ENCODE measurements at regions not wholly inside any gene's neighbourhood (a gene's known extent, or its start where the extent isn't known, plus 50 kb on each side); places are given as distances from the start of the nearest gene placed in this dataset.

DNA sequence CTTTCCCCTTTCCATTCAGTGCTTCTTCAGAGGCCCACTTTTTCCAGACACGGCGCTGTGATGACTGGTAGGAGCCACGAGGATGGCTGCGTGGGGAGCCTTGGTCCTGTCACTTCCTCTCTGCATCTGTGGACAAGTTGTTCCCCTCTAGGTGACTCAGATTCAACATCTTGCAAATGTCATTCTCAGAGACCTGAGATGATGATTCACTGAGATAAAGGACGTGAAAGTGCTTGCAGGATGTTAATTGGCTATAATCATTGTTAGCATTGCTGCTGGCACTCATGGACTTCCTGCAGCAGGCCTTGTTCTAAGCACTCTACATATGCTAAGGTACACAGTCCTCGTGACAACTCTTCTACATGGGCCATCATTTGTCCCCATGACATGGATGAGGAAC, 489.8 kb upstream of the ZMIZ1 start:
- DNase-seq (ENCODE audit: low spot score): no peak
- H3K27ac Mint-ChIP-seq (ENCODE audit: unreplicated experiment): no peak overlapping the region
- no peak overlapping the region for H3K4me3 Mint-ChIP-seq (ENCODE audit: unreplicated experiment)
- TF ChIP-seq, protein P1, sequence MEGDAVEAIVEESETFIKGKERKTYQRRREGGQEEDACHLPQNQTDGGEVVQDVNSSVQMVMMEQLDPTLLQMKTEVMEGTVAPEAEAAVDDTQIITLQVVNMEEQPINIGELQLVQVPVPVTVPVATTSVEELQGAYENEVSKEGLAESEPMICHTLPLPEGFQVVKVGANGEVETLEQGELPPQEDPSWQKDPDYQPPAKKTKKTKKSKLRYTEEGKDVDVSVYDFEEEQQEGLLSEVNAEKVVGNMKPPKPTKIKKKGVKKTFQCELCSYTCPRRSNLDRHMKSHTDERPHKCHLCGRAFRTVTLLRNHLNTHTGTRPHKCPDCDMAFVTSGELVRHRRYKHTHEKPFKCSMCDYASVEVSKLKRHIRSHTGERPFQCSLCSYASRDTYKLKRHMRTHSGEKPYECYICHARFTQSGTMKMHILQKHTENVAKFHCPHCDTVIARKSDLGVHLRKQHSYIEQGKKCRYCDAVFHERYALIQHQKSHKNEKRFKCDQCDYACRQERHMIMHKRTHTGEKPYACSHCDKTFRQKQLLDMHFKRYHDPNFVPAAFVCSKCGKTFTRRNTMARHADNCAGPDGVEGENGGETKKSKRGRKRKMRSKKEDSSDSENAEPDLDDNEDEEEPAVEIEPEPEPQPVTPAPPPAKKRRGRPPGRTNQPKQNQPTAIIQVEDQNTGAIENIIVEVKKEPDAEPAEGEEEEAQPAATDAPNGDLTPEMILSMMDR (IDR thresholded peaks at IDR 0.05; ENCODE audit: unreplicated experiment): no peak
- H3K36me3 Mint-ChIP-seq (ENCODE audit: low read depth, unreplicated experiment): no peaks in the 10 kb centered on the region
- H3K9me3 Mint-ChIP-seq (ENCODE audit: unreplicated experiment): no peaks in the 10 kb centered on the region
- no peaks in the 10 kb centered on the region for H3K4me1 Mint-ChIP-seq (ENCODE audit: unreplicated experiment)
- peaks cover 3% of the 10 kb centered on the region for H3K27me3 Mint-ChIP-seq (ENCODE audit: unreplicated experiment)

DNA sequence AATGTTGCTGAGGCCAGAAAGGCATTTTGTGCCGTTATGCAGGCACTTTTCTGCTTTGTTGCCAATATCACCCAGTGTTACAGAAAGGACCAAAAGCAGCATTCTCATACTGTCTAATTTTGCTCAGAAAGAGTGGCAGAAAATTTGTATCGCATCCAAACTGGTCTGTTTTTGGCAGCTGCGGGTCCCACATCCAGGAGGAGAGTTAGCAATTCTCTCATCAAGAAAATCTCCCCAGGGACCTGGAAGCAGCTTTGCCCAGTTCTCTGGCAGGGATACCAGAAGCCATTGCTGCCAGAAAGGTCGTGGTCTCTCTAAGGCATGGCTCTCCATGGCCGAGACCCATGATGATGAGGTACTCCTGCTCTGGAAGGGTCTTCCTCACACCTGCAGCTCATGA, 489.2 kb upstream of the ZMIZ1 start:
- Mint-ChIP-seq H3K36me3 (ENCODE audit: low read depth, unreplicated experiment) (no peaks in the 10 kb centered on the region), H3K27ac (ENCODE audit: unreplicated experiment) (no peak overlapping the region), H3K9me3 (ENCODE audit: unreplicated experiment) (no peaks in the 10 kb centered on the region), H3K4me3 (ENCODE audit: unreplicated experiment) (no peak overlapping the region), H3K4me1 (ENCODE audit: unreplicated experiment) (no peaks in the 10 kb centered on the region), H3K27me3 (ENCODE audit: unreplicated experiment) (peaks cover 3% of the 10 kb centered on the region)
- TF ChIP-seq, protein P1 (IDR thresholded peaks at IDR 0.05; ENCODE audit: unreplicated experiment): no peak
- DNase-seq (ENCODE audit: low spot score): no peak

DNA sequence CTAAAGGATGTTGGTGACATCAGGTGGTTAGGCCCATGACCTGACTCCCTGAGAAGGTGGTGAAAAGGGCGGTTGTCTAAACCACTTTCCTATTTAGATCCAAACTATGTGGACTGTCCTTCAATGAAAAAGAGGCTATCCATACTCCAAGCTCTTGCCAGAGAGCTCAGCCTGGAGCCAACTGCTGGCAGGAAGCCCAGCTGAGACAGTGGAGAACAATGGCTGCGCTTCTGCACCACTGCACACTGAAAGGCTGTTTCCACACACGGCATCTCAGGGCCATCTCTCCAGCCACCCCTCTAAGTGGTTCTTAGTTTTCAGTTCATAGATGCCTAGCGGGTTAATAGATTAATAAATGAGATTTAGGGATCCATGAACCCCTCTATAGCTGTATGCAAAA, 488.8 kb upstream of the ZMIZ1 start:
- DNase-seq (ENCODE audit: low spot score): no peak
- no peak overlapping the region for H3K27ac Mint-ChIP-seq (ENCODE audit: unreplicated experiment)
- TF ChIP-seq, protein P1 (IDR thresholded peaks at IDR 0.05; ENCODE audit: unreplicated experiment): no peak
- no peaks in the 10 kb centered on the region for H3K4me1 Mint-ChIP-seq (ENCODE audit: unreplicated experiment)
- peaks cover 1% of the 10 kb centered on the region for H3K27me3 Mint-ChIP-seq (ENCODE audit: unreplicated experiment)
- no peaks in the 10 kb centered on the region for H3K36me3 Mint-ChIP-seq (ENCODE audit: low read depth, unreplicated experiment)
- H3K4me3 Mint-ChIP-seq (ENCODE audit: unreplicated experiment): no peak overlapping the region
- H3K9me3 Mint-ChIP-seq (ENCODE audit: unreplicated experiment): no peaks in the 10 kb centered on the region

DNA sequence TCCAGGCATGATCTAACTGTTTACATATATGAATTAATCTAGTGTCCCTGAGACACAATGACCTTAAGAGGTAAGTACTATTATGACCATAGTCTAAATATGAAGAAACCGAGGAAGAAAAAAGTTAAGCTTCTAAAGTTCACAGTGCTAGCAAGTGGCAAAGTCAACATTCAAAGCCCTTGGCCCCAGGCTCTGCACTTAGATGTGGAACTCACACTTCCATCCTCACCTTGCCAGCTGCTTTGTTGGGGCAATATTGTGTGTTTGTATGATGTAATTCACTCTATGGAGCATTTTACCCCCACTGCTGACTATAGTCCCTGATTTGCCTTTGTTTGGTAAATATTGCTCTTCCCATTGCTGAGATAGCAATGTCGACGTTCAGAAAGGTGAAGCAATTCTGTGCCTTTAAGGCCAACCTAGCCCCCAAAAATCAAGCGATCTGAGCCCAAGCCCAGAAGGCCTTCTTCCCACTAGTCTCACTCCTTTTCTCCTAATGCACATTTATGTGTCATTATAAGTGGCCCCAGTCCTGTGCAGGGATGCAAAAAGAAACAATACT, 487.6 kb upstream of the ZMIZ1 start:
- H3K27me3 Mint-ChIP-seq (ENCODE audit: unreplicated experiment): no peaks in the 10 kb centered on the region
- no peaks in the 10 kb centered on the region for H3K9me3 Mint-ChIP-seq (ENCODE audit: unreplicated experiment)
- no peaks in the 10 kb centered on the region for H3K36me3 Mint-ChIP-seq (ENCODE audit: low read depth, unreplicated experiment)
- no peaks in the 10 kb centered on the region for H3K4me1 Mint-ChIP-seq (ENCODE audit: unreplicated experiment)
- no peak overlapping the region for H3K27ac Mint-ChIP-seq (ENCODE audit: unreplicated experiment)
- DNase-seq (ENCODE audit: low spot score): no peak
- TF ChIP-seq, protein P1 (IDR thresholded peaks at IDR 0.05; ENCODE audit: unreplicated experiment): no peak
- no peak overlapping the region for H3K4me3 Mint-ChIP-seq (ENCODE audit: unreplicated experiment)

DNA sequence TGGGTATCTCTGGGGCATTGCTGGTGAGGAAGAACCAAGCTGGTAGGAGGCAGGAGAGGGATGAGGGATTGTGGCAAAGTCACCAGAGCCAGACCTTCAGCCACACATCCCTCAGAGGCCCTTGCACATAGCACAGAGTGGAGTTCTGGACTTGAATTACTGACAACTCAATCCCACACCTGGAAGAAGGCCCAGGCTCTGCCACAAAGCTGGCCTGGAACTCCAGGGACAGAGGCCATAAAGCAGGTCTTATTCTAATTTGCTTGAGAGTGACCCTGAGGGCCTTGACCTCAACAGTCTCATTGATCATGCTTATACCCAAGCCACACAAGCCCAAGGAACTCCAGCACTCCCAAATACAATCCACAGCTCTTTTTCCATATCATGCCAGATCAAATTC, 486.2 kb upstream of the ZMIZ1 start:
- Mint-ChIP-seq H3K4me1 (ENCODE audit: unreplicated experiment) (no peaks in the 10 kb centered on the region), H3K36me3 (ENCODE audit: low read depth, unreplicated experiment) (no peaks in the 10 kb centered on the region), H3K27me3 (ENCODE audit: unreplicated experiment) (no peaks in the 10 kb centered on the region), H3K4me3 (ENCODE audit: unreplicated experiment) (no peak overlapping the region), H3K27ac (ENCODE audit: unreplicated experiment) (no peak overlapping the region), H3K9me3 (ENCODE audit: unreplicated experiment) (no peaks in the 10 kb centered on the region)
- DNase-seq (ENCODE audit: low spot score): no peak
- TF ChIP-seq, protein P1 (IDR thresholded peaks at IDR 0.05; ENCODE audit: unreplicated experiment): no peak
